ENCODE measurements at regions not wholly inside any gene's neighbourhood (a gene's known extent, or its start where the extent isn't known, plus 50 kb on each side); places are given as distances from the start of the nearest gene placed in this dataset.

DNA sequence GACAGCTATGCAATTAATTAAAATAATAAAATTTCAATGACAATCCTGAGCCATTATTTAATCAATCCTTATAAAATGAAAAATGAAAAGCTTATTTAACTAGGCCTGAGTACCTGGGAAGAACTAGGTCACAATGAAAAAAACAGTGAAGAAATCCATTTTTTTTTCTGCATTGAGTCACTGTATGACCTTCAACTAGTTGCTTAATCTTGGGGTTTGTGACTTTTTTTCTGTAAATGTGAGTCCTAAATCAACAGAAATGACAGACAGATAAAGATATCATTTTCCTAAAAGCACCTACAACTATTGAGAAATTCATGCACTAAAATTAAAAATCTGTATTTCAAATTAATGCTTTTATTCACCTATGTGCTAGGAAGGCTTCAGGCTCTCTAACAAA, 96.8 kb downstream of the TMEM26 start:
- DNase-seq = no peak

GRCh38 chr10:61355211-61355610, 98.0 kb downstream of the TMEM26 start:
- DNase-seq = no peak

DNA sequence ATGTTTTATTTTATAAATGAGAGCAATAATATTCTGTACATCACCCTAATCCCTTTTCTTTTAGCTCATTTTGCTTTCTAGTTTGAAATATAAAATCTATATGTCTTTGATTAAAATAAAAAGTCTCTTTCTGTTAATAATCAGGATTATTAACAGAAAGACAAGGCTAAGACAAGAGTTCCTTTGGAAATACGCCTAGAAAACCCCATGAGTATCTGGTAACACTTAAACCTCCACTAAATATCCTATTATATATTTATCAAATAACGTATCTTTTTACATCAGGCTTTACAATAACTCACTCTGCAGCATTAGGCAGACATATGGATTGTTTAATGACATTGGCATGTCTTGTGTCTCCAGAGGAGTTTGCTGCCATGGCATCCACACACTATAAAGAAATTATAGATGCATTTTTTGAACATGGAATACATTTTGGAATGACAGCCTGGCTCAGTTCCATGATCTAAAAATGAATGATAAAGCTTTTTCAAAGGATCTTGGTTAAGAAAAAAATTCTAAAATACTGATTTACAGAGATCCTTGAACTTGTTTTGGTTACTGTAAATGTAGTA, 98.7 kb downstream of the TMEM26 start:
- no peak for DNase-seq

- DNase-seq = no peak
Measured at GRCh38 chr10:61350794-61351193, 102.4 kb downstream of the TMEM26 start.

GRCh38 chr10:61350068-61350467, 103.1 kb downstream of the TMEM26 start:
- DNase-seq = no peak

GRCh38 chr10:61346796-61347413, 106.3 kb downstream of the TMEM26 start:
- DNase-seq = no peak

- DNase-seq = no peak
Measured at GRCh38 chr10:61343796-61344195, 109.4 kb downstream of the TMEM26 start.

- DNase-seq = no peak
Measured at GRCh38 chr10:61342858-61343572, 110.2 kb downstream of the TMEM26 start.

DNA sequence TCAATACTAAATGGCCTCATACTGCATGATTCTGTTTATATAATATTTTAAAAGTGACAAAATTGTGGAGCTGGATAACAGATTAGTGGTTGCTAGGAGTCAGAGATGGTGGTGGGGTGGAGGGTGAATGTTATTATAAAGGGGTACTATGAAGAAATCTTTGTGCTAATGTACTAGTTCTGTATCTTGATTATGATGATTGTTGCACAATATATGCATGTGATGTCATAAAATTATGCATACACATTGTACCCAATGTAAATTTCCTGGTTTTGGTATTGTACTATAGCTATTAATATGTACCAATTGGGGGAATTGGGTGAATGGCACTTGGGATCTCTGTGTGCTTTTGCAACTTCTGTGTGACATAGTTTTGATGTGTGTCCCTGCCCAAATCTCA, 112.2 kb downstream of the TMEM26 start:
- DNase-seq = no peak

GRCh38 chr10:61338146-61338545, 115.0 kb downstream of the TMEM26 start:
- DNase-seq = no peak

GRCh38 chr10:61337741-61338140, 115.4 kb downstream of the TMEM26 start:
- no peak for DNase-seq

- no peak for DNase-seq
Measured at GRCh38 chr10:61336831-61337230, 116.3 kb downstream of the TMEM26 start.

DNA sequence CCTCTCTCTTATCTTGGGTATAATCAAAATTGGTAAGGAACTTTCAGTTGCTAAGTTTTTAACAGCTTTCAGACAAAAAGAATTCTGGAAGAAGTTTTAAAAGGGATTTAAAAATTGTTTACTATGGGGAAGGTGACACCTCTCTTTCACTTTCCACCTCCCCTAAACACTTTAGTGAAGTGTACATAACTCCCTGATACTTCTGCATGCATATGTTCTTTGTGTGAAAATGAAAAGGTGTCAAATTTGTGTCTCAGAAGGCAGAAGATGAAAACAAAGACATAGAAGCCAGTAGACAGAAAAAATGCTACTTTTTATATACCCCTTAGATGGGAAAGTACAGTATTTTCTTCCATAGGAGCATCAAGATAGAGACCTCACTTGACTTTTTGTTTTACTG, 117.8 kb downstream of the TMEM26 start:
- no peak for DNase-seq

GRCh38 chr10:61332581-61332980, 120.6 kb downstream of the TMEM26 start:
- DNase-seq = no peak

- no peak for DNase-seq
Measured at GRCh38 chr10:61330669-61331068, 122.5 kb downstream of the TMEM26 start.

- no peak for DNase-seq
Measured at GRCh38 chr10:61329854-61330253, 123.3 kb downstream of the TMEM26 start.

DNA sequence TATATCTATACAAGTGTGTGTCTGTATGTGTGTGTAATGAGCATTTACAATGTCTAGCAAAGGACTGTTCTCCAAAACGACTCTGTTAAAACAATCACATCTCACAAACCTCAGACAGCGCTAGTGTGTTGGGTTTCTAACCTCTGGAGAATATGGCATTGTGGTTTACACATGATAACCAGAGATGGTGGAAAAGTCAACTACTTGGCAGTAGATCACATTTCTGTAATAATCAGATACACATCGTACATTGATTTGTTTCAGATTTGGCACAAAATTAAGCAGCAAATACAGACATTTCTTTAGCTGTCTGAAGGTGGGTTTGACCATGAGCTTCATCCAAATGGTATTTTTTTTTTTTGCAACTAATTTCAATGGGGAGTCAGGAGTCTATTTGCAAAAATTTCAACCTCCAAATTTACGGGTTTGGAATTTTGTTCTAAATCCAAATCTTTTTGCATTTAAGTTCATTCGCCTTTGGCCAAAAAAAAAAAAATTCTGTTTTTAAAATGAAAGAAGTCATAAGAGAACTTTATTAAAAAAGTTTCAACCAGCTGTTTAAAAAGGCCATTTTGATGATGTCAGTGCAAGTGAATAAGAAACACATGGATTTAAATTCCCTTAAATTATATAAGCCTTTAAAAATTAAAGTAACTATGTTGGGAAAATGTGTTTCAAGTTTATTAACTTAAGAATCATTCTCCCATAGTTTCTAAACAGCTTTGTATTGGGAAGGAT, 127.8 kb downstream of the TMEM26 start:
- no peak for DNase-seq

GRCh38 chr10:61323726-61324125, 129.5 kb downstream of the TMEM26 start:
- no peak for DNase-seq

- no peak for DNase-seq
Measured at GRCh38 chr10:61321041-61321857, 131.9 kb downstream of the TMEM26 start.

DNA sequence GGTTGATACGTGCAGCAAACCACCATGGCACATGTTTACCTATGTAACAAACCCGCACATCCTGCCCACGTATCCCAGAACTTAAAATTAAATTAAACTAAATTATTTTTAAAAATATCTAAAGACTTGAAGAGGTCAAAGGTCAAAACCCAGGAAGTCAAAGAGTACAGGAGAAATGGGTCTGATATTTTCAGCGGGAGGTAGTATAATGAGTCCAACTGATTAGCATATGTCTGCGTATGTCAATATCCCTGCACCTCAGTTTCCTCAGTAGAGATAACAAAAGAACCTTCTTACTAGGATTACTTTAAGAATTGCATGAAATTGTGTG, 133.0 kb downstream of the TMEM26 start:
- no peak for DNase-seq

DNA sequence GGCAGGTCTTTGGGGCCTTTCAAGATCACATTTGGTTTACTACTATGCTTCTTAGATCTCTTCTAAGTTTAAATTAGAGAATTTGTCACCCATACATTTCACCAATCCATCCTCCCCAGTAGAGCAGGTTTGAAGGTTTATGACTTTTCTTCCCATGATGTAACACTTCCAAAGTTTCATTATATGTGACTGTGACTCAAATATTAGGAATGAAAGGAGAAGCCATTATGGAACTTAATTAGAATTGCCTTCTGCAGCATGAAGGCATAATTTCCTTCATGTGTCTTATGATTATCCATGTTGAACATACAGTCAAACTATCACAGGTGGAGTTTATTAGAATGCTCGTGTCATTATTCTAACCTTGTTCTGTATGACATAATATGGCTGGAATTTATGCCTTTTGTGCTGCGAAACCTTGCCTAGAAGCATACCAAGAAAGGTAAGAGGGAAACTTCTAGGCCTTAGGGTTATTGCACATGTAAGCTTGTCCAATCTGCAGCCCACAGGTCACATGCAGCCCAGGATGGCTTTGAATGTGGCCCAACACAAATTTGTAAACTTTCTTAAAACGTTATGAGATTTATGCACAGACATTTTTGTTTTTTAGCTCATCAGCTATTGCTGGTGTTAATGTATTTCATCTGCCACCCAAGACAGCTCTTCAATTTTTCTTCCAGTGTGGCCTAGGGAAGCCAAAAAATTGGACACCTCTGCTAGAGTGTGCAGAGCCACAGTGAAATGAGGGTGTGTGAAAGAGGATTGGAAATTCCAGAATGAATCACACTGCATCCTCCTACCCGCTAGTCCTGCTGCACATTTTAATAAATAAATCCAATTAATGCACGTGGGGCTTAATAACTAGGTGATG, 133.6 kb downstream of the TMEM26 start:
- no peak for DNase-seq

DNA sequence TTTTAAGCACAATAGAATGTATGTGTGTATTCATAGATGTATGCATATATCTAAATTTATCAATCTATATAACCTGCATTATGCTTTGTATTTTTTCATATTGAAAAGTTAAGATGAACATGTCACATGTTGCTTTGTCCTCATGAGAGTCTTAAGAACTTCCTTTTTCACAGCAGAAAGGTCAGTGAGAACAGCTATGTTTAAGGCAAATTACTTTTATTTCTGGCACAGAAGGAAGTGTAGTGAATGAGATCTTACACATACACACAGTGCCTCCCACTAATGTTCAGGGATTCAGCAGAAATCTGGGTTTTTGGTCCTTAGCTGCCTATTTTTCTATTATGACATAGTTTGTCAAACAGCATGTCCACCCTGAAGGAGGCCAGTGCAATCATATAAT, 134.8 kb downstream of the TMEM26 start:
- no peak for DNase-seq
